A549 (cell line): ENCODE measurements at regions not wholly inside any gene's neighbourhood (a gene's known extent, or its start where the extent isn't known, plus 50 kb on each side); places are given as distances from the start of the nearest gene placed in this dataset.

Source experiments
- CBX2 ChIP-seq: fragments of 200-600 bp; sonication (generic); IDR thresholded peaks from 2 replicates; pipeline ENCODE4 v1.6.1; 2016; ENCODE audit warnings: low read depth, mild to moderate bottlenecking, borderline replicate concordance
- CHD4 ChIP-seq: fragments of 200-600 bp; sonication (generic); IDR thresholded peaks from 2 replicates; pipeline ENCODE4 v1.6.1; 2016; ENCODE audit warnings: antibody characterized with exemption, mild to moderate bottlenecking, borderline replicate concordance
- FOSB ChIP-seq: fragments of 250-450 bp; sonication (Bioruptor Pico); IDR thresholded peaks from 2 replicates; pipeline ENCODE4 v1.5.0; 2020; ENCODE audit warnings: mild to moderate bottlenecking, moderate library complexity
- HOXA7 ChIP-seq: fragments of 250-450 bp; sonication (Bioruptor Pico); IDR thresholded peaks from 2 replicates; pipeline ENCODE4 v1.5.0; 2020; ENCODE audit warnings: mild to moderate bottlenecking, moderate library complexity
- HOXB5 ChIP-seq: fragments of 250-450 bp; sonication (Bioruptor Pico); IDR thresholded peaks from 2 replicates; pipeline ENCODE4 v1.5.0; 2020; ENCODE audit warnings: mild to moderate bottlenecking, moderate library complexity
- JUNB ChIP-seq: fragments of >200 bp; sonication (Bioruptor Twin); formaldehyde crosslinking; IDR thresholded peaks from 2 replicates; pipeline ENCODE4 v1.6.1; 2016
- KDM1A ChIP-seq: fragments of 200-600 bp; sonication (generic); IDR thresholded peaks from 2 replicates; pipeline ENCODE4 v1.6.1; 2016; ENCODE audit warnings: low read depth, mild to moderate bottlenecking
- PHF8 ChIP-seq: fragments of 200-600 bp; sonication (generic); IDR thresholded peaks from 2 replicates; pipeline ENCODE4 v1.6.1; 2016; ENCODE audit warnings: low read depth, mild to moderate bottlenecking, antibody characterized with exemption, moderate library complexity, borderline replicate concordance
- POLR2A ChIP-seq: IDR thresholded peaks from 2 replicates; pipeline ENCODE4 v1.6.1; 2012; ENCODE audit warnings: mild to moderate bottlenecking, low read length
- RNF2 ChIP-seq: fragments of 200-600 bp; sonication (generic); IDR thresholded peaks from 2 replicates; pipeline ENCODE4 v1.6.1; 2016; ENCODE audit warnings: low read depth, mild to moderate bottlenecking, antibody characterized with exemption, moderate library complexity, borderline replicate concordance
- SMC3 ChIP-seq: fragments of >200 bp; sonication (Bioruptor Twin); formaldehyde crosslinking; IDR thresholded peaks from 3 replicates; pipeline ENCODE4 v1.6.1; 2018; ENCODE audit warnings: inconsistent platforms
- TF ChIP-seq, protein P1 (sequence below): fragments of >200 bp; sonication (Bioruptor Twin); formaldehyde crosslinking; IDR thresholded peaks from 3 replicates; pipeline ENCODE4 v1.5.1; 2016

DNA sequence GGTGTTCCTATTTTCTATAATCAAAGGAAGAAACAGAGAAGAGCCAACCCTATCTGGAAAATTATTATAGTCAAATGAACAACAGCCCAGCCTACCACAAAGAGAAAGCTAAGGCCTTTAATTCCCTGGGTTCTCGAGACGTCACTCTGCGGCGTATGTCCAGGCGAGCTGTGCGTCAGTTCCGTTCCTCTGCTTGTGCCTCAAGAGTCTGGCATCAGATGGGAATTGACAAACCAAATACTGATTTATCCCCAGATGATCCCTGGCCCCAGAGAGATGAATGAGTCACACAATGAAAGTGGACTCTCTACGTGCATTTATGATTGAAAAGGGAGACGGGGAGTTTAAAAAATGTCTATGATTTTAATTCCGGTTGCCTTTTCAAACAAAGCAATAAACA, 151.6 kb upstream of the PDE10A start:
- TF ChIP-seq PHF8 (no peak), POLR2A (no peak), SMC3 (no peak), CHD4 (no peak), HOXA7 (no peak), HOXB5 (CRISPR knock-in tag) (no peak), FOSB (CRISPR knock-in tag) (no peak), CBX2 (no peak), RNF2 (no peak), JUNB (no peak), KDM1A (no peak)
- TF ChIP-seq, protein P1, sequence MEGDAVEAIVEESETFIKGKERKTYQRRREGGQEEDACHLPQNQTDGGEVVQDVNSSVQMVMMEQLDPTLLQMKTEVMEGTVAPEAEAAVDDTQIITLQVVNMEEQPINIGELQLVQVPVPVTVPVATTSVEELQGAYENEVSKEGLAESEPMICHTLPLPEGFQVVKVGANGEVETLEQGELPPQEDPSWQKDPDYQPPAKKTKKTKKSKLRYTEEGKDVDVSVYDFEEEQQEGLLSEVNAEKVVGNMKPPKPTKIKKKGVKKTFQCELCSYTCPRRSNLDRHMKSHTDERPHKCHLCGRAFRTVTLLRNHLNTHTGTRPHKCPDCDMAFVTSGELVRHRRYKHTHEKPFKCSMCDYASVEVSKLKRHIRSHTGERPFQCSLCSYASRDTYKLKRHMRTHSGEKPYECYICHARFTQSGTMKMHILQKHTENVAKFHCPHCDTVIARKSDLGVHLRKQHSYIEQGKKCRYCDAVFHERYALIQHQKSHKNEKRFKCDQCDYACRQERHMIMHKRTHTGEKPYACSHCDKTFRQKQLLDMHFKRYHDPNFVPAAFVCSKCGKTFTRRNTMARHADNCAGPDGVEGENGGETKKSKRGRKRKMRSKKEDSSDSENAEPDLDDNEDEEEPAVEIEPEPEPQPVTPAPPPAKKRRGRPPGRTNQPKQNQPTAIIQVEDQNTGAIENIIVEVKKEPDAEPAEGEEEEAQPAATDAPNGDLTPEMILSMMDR: no peak
